GM12892 (cell line): ENCODE measurements at regions not wholly inside any gene's neighbourhood (a gene's known extent, or its start where the extent isn't known, plus 50 kb on each side); places are given as distances from the start of the nearest gene placed in this dataset.

Experiments used
- POLR2A ChIP-seq: IDR thresholded peaks from 2 replicates; pipeline ENCODE4 v1.6.1; 2011; ENCODE audit warnings: low read depth, low read length, control low read depth
- POLR2AphosphoS5 ChIP-seq: IDR thresholded peaks from 2 replicates; pipeline ENCODE4 v1.6.1; 2011; ENCODE audit warnings: low read depth, low read length, control low read depth
- TAF1 ChIP-seq: IDR thresholded peaks from 2 replicates; pipeline ENCODE4 v1.6.1; 2011; ENCODE audit warnings: low read depth, mild to moderate bottlenecking, control low read depth, low read length, borderline replicate concordance

DNA sequence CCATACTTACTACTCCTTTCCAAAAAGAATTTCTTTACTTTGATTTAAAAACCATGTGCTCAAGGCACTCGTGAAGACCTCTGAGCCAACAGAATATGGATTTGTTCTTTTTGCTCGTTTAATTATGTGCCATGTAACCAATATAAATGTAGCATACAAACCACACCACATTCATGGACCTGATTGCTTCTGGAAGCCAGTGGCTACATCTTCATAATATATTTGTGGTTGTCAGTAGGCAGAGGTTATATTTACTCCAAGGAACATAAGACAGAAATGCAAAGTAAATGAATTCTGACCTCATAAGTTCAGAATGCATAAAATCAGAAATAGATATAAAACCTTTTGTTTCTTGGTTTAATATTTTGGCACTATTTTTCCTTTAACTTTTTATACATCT lies 373.0 kb downstream of the HDGFL1 start:
- TF ChIP-seq POLR2A = no peak
- TF ChIP-seq TAF1 = no peak
- TF ChIP-seq POLR2AphosphoS5 = no peak
